Posterior vena cava (tissue), 2 donors: ENCODE measurements at regions not wholly inside any gene's neighbourhood (a gene's known extent, or its start where the extent isn't known, plus 50 kb on each side); places are given as distances from the start of the nearest gene placed in this dataset.

Source experiments
- DNase-seq: peaks from one replicate; pipeline ENCODE4 v3.0.0-alpha.2; 2020; ENCODE audit warnings: low spot score
- intact Hi-C, 2 donors: fragments of 100-400 bp; cut with DNase I; formaldehyde crosslinking; loops; one replicate each; pipeline versions ENCODE4 v1.14.1 to v1.14.2; 2022 to 2023
- donor health status: DM: yes; HTN: yes; CAD: no.
- donor health status: DM: yes; HTN: yes; CAD: no.

DNA sequence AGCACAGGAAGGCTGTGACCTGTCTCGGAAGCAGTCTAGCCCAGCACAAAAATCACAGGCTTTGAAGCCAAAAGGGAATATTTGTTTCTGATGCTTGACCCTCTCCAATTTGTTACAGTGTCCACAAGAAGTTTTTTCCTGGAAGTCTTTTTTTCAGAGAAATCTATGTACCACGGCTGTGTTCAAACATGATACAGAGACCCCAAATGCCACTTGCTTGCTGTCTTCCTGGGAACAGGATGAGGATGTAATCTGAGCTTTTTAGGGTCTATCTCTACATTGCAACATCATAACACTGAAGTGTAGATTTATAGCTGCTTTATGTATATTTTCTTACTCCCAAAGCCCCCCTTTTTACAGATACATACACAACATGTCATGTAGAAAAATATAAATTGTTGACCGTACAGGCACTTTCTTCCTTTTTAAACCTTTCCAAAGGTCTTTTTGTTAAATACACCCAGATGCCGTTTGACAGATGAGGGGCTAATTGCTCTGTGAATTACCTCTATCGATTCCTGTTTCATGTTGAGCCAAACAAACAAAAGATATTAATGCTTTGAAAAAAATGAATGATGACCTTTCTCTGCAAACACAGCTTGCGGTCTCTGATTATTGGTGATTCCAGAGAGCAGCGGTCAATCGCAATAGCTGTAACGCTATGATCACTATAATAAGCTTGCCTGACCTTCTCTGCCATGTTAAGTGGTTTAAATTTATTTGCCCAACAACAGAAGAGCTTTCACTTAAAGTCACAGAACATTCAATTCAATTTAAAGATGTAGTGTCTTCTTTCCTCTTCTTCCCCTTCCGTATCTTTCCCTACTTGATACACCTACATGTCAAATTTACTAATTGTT lies 875.9 kb upstream of the NR2F2 start:
- no peak for DNase-seq
- intact Hi-C loops, result no loop called here

DNA sequence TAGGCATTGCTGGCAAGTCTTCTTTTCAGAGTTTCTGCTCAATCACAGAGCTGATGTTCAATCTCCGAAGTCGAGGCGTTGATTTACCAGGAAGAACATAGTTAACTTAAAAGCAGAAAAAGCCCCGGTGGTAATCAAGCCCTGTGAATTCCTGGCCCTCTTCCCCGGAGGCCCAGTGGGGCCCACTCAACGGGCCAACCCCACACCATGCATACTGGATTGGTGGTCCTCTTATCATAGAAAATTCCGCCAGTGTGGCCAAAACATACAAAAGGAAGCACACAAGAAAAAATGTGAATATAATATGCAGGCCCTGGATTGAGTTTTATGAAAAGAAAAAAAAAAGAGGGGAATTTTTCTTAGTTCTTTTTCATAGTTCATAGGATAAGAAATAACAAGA lies 873.0 kb upstream of the NR2F2 start:
- DNase-seq, result peak; percentile 68
- intact Hi-C loops, result no loop called here

DNA sequence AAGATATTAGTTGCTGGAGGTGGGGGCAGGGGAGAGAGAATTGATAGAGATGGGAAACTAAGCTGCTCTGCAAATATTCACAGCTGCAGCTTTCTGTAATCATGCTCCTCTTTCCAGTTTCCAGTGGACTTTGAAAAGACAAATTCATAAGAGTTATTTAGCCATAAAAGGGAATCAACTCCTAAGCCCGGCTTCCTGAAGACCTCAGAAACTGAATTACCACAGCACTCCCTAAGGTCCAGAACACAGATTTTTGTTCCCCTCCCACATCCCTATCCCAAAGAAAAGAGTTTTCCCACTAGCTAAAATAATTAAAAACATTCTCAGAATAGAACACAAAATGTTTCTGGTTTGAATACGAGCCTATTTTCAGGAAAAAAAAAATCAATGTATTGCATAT lies 871.8 kb upstream of the NR2F2 start:
- DNase-seq, result no peak
- intact Hi-C loops, result no loop called here

DNA sequence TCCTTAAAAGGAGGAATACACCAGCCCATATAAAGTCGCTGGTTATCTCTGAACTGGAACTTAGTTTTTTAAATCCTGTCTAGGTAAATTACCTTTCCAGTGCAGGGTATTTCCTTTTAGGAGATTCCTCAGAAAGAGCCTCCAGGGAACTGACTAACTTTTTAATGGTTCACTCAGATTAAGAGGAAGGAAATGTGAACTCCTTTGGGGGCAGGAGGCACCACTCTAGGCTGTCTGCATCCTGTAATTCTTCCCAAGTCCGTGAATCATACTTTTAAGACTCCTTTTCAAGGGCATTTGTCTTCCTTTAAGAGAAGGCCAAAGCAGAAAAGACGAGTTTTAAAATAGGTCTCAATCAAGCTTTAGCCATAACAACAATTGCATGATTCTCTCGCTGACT lies 871.2 kb upstream of the NR2F2 start:
- no peak for DNase-seq
- intact Hi-C loops, result no loop called here

DNA sequence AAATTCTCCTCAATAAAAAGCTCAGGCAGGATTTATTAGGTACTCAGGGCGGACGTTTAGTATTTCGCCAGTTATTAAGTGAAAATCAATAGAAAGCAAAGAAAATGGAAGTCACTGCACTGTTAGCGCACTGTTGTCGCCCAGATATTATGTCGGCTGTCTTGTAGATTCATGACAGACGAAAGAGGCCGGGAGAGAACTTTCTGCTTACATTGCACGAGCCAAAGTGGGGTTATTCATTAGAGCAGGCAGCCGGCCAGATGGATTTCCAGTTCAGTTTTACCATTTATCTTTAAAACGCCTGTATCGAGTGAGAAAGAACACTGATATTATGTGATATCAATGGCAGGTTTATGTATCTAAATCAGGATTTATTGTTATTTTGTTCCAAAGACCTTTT lies 866.0 kb upstream of the NR2F2 start:
- DNase-seq, result peak; percentile 81
- intact Hi-C loops, result loop anchor here in 1 of 2 donors (5.0 kb wide), 1 partner anchor 518 kb away; no protein-coding TSS in a partner anchor

DNA sequence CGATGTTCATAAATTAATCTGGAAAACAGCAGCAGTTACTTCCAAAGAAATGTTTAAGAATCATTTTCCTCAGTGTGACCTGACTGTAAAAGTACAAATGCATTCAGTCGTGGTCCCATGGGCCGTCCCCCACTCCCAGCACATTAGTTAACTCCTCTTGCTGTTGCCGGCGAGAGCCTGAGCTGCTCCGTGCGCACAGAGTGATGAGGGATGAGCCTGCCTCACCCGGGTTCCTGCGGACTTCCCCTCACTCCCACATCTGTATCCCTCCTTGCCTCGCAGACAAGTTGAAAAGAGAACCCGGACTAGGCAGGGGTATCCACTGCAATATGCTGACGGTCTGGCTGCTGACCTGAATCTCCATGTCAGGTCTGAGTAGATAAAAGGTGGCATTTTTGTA lies 861.7 kb upstream of the NR2F2 start:
- intact Hi-C loops, result no loop called here
- no peak for DNase-seq

DNA sequence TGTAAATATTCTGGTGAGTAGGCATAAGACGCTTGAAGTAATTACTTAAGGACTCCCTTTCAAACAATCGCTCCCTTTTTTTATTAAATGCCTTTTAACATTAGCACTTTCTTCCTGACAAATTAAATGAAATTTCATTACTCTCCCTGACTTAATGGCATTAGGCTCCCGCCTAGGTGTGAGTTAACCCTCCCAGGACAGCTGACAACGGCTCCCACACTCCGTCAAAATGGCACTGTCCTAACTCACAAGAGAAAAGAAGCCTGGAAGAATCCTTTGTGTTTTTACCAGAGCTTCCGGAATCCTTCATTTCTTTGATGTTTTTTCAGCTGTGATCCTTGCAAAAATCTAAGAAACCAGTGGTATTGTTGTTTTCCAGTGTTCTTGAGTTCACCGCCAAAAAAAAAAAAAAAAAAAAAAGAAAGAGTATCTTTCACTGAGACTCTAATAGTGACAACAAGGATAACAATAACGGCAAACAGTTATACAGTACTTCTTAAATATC lies 861.0 kb upstream of the NR2F2 start:
- intact Hi-C loops, result no loop called here
- no peak for DNase-seq

DNA sequence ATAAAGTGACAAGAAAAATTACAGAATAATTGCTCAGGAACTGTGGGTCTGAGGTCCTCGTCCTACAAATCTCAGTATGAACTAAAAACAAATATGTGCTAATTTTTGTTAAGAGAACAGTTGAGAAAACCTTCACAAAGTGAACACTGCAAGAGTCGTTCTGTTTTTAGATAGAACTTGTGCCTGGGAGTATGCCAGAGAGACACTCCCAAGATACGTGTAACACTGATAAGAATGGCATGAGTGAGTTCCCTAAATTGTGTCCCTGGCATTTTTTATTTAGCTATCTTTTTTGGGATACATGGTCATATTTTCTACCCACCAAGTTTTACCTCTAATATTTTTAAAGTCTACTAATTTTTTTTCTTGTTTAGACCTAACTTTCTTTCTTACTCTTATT lies 860.0 kb upstream of the NR2F2 start:
- intact Hi-C loops, result loop anchor here (10.0 kb wide), 1 partner anchor 864 kb away; the partner anchor contains the start of gene NR2F2 (in 2 of the 2)
- DNase-seq, result no peak

DNA sequence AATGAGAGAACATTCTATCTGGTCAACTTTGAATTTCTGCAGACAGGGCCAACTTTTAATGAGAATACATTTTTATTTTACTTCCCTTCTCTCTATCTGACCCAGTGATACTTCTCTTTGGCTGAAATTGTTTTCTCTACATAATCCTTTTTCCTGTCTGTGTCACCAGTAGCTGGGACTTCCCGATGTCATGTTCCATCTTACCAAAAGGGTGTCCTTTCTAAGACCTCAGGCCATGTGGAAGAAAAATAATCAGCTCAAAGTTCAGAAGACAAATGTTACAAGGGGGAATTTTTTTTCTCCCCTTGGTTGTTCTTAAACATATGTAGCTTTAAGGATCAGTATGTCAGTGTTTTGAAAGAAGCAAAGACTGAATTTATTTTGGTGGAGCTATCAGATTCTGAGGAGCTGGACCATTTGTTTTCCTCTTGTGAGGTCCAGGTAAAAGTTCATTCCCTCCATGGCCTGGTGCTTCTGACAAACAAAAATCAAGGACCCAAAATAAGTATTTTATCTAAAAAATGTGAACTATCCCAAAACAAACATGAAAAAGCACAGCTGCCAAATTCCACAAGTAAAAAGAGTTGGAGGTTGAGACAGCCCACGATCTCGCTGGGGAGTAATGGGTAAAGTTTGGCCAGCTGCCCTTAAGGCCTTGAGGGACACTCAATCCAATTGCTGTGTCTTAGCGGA lies 859.4 kb upstream of the NR2F2 start:
- intact Hi-C loops, result loop anchor here (10.0 kb wide), 1 partner anchor 864 kb away; the partner anchor contains the start of gene NR2F2 (in 2 of the 2)
- DNase-seq, result peak; percentile 74

DNA sequence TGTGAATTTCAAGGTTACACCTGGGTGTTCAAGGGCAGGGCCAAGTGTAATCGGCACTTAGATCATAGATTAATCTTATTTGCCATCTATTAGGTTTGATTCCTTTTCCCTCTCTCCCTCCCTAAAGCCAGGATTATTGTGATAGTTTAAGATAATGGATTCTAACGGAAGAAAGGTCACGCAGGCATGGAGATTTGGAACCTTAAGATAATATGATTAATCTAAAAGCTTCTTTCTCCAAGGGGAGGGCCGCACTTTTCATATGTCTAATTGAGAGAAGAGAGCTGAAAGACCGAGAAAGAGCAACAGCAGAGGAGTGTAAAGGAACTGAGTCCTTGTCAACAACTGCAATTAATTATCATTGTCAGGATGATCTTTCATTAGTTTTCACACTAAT lies 858.8 kb upstream of the NR2F2 start:
- DNase-seq, result no peak
- intact Hi-C loops, result loop anchor here (10.0 kb wide), 1 partner anchor 863 kb away; the partner anchor contains the start of gene NR2F2 (in 2 of the 2)

DNA sequence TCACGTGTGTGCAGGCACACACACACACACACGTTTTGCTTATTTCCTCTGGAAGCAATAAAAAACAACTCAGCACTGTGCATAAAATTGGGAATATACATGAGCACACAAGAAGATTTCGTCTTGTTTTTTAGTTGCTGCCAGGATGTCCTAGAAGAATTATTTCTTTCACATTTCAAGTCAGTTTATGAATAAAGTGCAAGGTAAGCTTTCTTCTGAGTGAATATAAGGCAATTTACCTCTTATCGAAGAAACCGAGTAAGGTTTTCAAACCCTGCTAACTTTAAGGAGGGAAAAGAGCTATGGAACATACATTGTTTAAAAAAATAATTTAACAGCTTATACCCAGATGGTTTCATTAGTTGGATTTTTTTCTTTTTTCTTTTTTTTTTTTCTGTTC lies 855.4 kb upstream of the NR2F2 start:
- intact Hi-C loops, result loop anchor here (10.0 kb wide), 1 partner anchor 860 kb away; the partner anchor contains the start of gene NR2F2 (in 2 of the 2)
- DNase-seq, result no peak

DNA sequence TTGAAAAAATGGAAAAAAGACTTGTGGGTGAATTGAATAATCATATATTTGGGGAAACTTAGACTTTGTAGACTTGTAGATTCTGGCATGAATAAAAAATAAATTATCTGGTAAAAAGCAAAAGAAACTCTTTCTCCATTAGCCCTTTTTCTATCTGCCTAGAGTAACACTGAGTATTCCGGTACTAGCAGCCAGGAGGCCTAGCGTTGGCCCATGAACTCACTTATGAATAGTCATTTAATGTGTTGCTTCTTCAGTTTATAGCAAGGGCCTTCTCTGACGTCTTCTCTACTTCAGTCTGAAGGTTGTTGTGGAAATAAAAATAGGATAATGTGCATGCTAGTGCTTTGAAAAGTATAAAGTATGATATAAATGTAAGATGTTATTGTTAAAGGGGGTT lies 851.2 kb upstream of the NR2F2 start:
- intact Hi-C loops, result loop anchor here (10.0 kb wide), 1 partner anchor 855 kb away; the partner anchor contains the start of gene NR2F2 (in 2 of the 2)
- DNase-seq, result no peak

DNA sequence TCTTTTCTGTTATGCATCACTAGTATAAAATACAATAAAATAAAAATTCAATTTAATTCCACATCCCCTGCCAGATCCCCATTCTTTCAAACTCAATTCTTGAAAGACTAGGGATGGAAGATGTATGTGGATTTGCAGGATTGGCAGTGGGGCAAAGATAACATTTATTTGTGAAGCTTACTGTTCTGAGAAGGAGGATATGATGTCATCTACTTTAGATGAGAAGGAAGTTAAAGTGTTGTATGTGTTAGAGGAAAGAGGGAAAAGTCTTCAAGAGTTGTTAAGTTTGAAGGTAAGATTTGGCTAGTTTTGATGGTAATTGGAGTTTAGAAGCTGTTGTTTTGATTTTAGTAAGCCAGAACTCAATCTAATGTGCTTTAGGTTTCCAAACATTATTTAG lies 845.1 kb upstream of the NR2F2 start:
- DNase-seq, result no peak
- intact Hi-C loops, result no loop called here

DNA sequence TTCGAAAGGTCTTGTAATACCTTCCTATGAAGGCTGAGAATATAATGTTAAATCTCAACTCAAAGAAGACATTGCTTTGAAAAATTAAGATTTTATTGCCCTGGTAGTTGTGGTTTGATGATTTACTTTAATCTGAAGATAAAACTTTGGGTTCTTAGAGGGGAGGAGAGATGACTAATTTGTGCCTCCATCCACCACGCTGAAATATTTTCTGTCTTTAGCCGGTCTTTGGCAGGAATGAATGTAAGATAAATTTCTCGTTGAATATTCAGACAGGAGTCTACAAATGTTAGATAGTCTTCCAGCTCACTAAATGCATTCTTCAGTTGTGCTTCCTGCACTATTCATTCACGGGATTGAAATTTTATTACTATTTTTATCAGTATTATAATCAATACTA lies 844.3 kb upstream of the NR2F2 start:
- no peak for DNase-seq
- intact Hi-C loops, result no loop called here

DNA sequence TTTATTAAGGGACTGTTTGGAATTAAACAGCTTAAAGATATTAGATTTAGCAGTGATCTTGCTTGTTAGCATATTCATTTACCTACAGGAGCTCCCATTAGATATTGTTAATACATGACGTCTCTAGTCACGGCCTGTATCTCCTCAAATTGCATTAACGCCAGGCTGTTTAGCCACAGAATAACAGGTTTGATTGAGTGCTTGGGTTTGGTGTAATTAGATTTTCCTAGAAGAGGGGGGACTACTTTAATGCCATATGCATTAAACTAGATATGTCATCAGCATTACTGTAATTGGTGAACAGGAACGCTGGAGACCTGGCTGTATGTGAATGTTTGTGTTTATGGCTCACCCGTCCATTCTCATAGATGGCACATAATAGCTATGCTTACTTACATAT lies 841.4 kb upstream of the NR2F2 start:
- intact Hi-C loops, result no loop called here
- no peak for DNase-seq

DNA sequence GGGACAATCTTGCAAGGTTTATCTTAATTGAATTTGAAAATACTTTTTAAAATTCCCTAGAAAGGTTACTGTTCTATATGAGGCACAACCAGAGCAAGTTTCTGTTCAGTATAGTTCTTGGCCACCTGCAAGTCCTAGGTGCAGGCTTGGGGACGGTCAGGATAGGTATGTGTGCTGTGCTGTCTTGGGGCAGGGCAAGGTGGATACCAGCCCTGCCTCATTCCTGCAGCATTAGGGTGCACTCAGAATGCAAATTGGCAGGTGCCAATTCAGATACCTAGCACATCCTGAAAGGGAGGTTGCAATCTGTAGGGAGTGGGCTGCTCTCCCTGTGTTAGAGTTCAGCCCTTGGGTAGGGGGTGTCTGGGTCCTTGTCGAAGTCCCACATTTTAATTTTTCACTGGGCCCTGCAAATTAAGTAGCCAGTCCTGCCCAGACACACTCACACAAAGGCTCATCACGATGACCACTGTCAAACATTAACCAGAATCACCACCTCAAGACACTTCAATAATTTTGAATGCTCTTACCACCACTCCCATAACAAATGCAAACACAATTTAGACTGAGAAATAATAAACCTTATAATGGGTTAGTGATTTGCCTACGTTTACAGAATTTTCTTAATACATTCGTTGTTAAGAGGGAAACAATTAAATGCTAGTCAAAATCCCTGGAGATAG lies 838.0 kb upstream of the NR2F2 start:
- intact Hi-C loops, result no loop called here

DNA sequence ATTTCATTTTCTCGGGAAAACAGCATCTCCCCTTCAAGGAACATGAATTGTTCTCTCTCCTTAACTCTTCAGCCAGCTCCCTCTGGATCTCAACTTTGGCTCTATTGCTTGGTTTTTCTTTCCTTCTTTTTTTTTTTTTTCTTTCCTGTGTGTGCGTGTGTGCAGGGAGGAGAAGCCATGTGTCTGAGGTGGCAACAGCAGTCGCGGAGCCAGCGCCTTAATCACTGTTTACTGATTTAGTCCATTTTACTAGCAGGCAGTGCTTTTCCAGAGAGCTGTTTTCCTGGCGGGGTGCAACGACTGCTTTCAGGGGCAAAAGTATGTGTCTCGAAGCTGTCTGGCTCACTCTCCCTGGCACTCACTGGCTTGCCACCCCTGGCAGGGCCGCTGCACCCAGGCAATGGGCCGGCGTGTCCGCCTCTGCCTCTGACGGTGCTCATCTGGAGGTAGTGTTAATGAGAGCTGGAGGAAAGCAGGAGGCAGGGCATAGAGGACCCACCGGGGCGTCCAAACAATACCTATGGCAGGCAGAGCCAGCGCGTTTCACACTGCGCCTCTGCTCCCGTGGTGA lies 835.4 kb upstream of the NR2F2 start:
- no peak for DNase-seq
- intact Hi-C loops, result no loop called here

More for the DNA sequence above, 838.0 kb upstream of the NR2F2 start:
- DNase-seq, result no peak

DNA sequence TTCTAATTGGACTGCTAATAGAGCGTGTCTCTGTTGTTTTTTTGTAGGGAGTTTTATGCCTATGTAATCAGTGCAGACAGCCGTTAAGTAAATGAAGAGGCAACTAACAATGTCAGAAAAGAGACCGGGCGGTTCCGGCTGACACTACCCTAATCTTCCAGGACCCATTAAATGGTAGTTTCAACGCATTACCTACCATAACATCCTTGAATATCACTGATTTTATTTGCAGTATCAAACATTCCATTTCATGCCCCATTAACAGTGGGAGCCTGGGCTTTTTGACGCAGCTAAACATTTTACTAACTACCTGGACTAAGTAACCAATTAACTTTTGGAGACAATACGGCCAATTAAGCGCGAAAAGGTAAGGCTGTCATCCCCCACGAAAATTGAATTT lies 832.9 kb upstream of the NR2F2 start:
- intact Hi-C loops, result no loop called here
- DNase-seq, result no peak

DNA sequence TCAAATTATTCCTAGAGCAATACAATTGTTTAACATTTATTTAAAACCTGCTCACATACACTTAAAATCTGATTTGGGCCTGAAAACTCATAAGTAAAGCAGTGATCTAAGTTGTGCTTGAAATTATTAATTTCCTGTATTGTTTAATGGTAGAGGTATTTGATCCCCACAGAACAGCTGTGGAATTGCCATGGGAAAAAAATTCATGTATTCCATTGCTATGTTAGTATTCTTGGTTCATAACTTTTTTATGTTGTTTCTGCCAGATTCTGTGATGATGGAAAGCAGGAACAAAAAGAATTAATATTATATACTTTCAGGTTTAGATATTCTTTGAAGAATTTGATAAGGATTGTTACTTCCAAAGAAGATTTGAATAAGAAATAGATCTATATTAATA lies 831.5 kb upstream of the NR2F2 start:
- no peak for DNase-seq
- intact Hi-C loops, result no loop called here
